ENCODE measurements at regions not wholly inside any gene's neighbourhood (a gene's known extent, or its start where the extent isn't known, plus 50 kb on each side); places are given as distances from the start of the nearest gene placed in this dataset.

- no peaks in the 10 kb centered on the region for H3K27me3 ChIP-seq (ENCODE audit: control insufficient read depth, insufficient read depth, low read length)
- H3K4me3 ChIP-seq (ENCODE audit: low read depth, low read length) = no peak overlapping the region
- no peaks in the 10 kb centered on the region for H3K4me1 ChIP-seq (ENCODE audit: control insufficient read depth, insufficient read depth, low read length)
- H3K9ac ChIP-seq (ENCODE audit: low read depth, low read length) = no peak overlapping the region
- H3K36me3 ChIP-seq (ENCODE audit: control insufficient read depth, insufficient read depth, low read length) = no peaks in the 10 kb centered on the region
- no peaks in the 10 kb centered on the region for H3K9me3 ChIP-seq (ENCODE audit: control insufficient read depth, insufficient read depth, low read length)
- no peak overlapping the region for H3K27ac ChIP-seq (ENCODE audit: low read depth, low read length)
These were observed 128.3 kb upstream of the NUDT7 start for GRCh38 chr16:77594057-77594456.

GRCh38 chr16:77594799-77595596 lies 127.3 kb upstream of the NUDT7 start:
- no peaks in the 10 kb centered on the region for H3K27me3 ChIP-seq (ENCODE audit: control insufficient read depth, insufficient read depth, low read length)
- H3K4me1 ChIP-seq (ENCODE audit: control insufficient read depth, insufficient read depth, low read length) = no peaks in the 10 kb centered on the region
- no peaks in the 10 kb centered on the region for H3K36me3 ChIP-seq (ENCODE audit: control insufficient read depth, insufficient read depth, low read length)
- H3K4me3 ChIP-seq (ENCODE audit: low read depth, low read length) = no peak overlapping the region
- no peak overlapping the region for H3K27ac ChIP-seq (ENCODE audit: low read depth, low read length)
- H3K9me3 ChIP-seq (ENCODE audit: control insufficient read depth, insufficient read depth, low read length) = no peaks in the 10 kb centered on the region
- H3K9ac ChIP-seq (ENCODE audit: low read depth, low read length) = no peak overlapping the region

GRCh38 chr16:77596261-77596660 lies 126.1 kb upstream of the NUDT7 start:
- Histone ChIP-seq H3K9me3 (ENCODE audit: control insufficient read depth, insufficient read depth, low read length) (no peaks in the 10 kb centered on the region), H3K27me3 (ENCODE audit: control insufficient read depth, insufficient read depth, low read length) (no peaks in the 10 kb centered on the region), H3K9ac (ENCODE audit: low read depth, low read length) (no peak overlapping the region), H3K4me3 (ENCODE audit: low read depth, low read length) (no peak overlapping the region), H3K27ac (ENCODE audit: low read depth, low read length) (no peak overlapping the region), H3K4me1 (ENCODE audit: control insufficient read depth, insufficient read depth, low read length) (no peaks in the 10 kb centered on the region), H3K36me3 (ENCODE audit: control insufficient read depth, insufficient read depth, low read length) (no peaks in the 10 kb centered on the region)

- no peaks in the 10 kb centered on the region for H3K27me3 ChIP-seq (ENCODE audit: control insufficient read depth, insufficient read depth, low read length)
- no peak overlapping the region for H3K27ac ChIP-seq (ENCODE audit: low read depth, low read length)
- H3K9ac ChIP-seq (ENCODE audit: low read depth, low read length) = no peak overlapping the region
- no peaks in the 10 kb centered on the region for H3K36me3 ChIP-seq (ENCODE audit: control insufficient read depth, insufficient read depth, low read length)
- H3K9me3 ChIP-seq (ENCODE audit: control insufficient read depth, insufficient read depth, low read length) = peaks cover 4% of the 10 kb centered on the region; the same call in 1 of the 2 replicates
- H3K4me1 ChIP-seq (ENCODE audit: control insufficient read depth, insufficient read depth, low read length) = peaks cover 7% of the 10 kb centered on the region; the same call in 1 of the 2 replicates
- H3K4me3 ChIP-seq (ENCODE audit: low read depth, low read length) = no peak overlapping the region
These were observed 122.4 kb upstream of the NUDT7 start for GRCh38 chr16:77599793-77600415.

GRCh38 chr16:77600555-77600954 lies 121.8 kb upstream of the NUDT7 start:
- Histone ChIP-seq H3K4me1 (ENCODE audit: control insufficient read depth, insufficient read depth, low read length) (peaks cover 7% of the 10 kb centered on the region; the same call in 1 of the 2 replicates), H3K36me3 (ENCODE audit: control insufficient read depth, insufficient read depth, low read length) (no peaks in the 10 kb centered on the region), H3K27me3 (ENCODE audit: control insufficient read depth, insufficient read depth, low read length) (no peaks in the 10 kb centered on the region), H3K4me3 (ENCODE audit: low read depth, low read length) (no peak overlapping the region), H3K9me3 (ENCODE audit: control insufficient read depth, insufficient read depth, low read length) (peaks cover 4% of the 10 kb centered on the region; the same call in 1 of the 2 replicates), H3K9ac (ENCODE audit: low read depth, low read length) (no peak overlapping the region), H3K27ac (ENCODE audit: low read depth, low read length) (no peak overlapping the region)

- no peaks in the 10 kb centered on the region for H3K36me3 ChIP-seq (ENCODE audit: control insufficient read depth, insufficient read depth, low read length)
- H3K9ac ChIP-seq (ENCODE audit: low read depth, low read length) = no peak overlapping the region
- H3K9me3 ChIP-seq (ENCODE audit: control insufficient read depth, insufficient read depth, low read length) = peaks cover 4% of the 10 kb centered on the region; the same call in 1 of the 2 replicates
- no peak overlapping the region for H3K4me3 ChIP-seq (ENCODE audit: low read depth, low read length)
- H3K4me1 ChIP-seq (ENCODE audit: control insufficient read depth, insufficient read depth, low read length) = peaks cover 7% of the 10 kb centered on the region; the same call in 1 of the 2 replicates
- H3K27me3 ChIP-seq (ENCODE audit: control insufficient read depth, insufficient read depth, low read length) = no peaks in the 10 kb centered on the region
- no peak overlapping the region for H3K27ac ChIP-seq (ENCODE audit: low read depth, low read length)
These were observed 118.7 kb upstream of the NUDT7 start for GRCh38 chr16:77603656-77604055.

- no peak overlapping the region for H3K9ac ChIP-seq (ENCODE audit: low read depth, low read length)
- no peaks in the 10 kb centered on the region for H3K9me3 ChIP-seq (ENCODE audit: control insufficient read depth, insufficient read depth, low read length)
- no peaks in the 10 kb centered on the region for H3K27me3 ChIP-seq (ENCODE audit: control insufficient read depth, insufficient read depth, low read length)
- H3K4me1 ChIP-seq (ENCODE audit: control insufficient read depth, insufficient read depth, low read length) = no peaks in the 10 kb centered on the region
- H3K4me3 ChIP-seq (ENCODE audit: low read depth, low read length) = no peak overlapping the region
- H3K36me3 ChIP-seq (ENCODE audit: control insufficient read depth, insufficient read depth, low read length) = no peaks in the 10 kb centered on the region
- H3K27ac ChIP-seq (ENCODE audit: low read depth, low read length) = no peak overlapping the region
These were observed 111.8 kb upstream of the NUDT7 start for GRCh38 chr16:77610496-77610895.

- Histone ChIP-seq H3K27ac (ENCODE audit: low read depth, low read length) (no peak overlapping the region), H3K4me1 (ENCODE audit: control insufficient read depth, insufficient read depth, low read length) (no peaks in the 10 kb centered on the region), H3K4me3 (ENCODE audit: low read depth, low read length) (no peak overlapping the region)
These were observed 110.9 kb upstream of the NUDT7 start for GRCh38 chr16:77611386-77611785.

GRCh38 chr16:77612596-77612995 lies 109.7 kb upstream of the NUDT7 start:
- Histone ChIP-seq H3K36me3 (ENCODE audit: control insufficient read depth, insufficient read depth, low read length) (no peaks in the 10 kb centered on the region), H3K27me3 (ENCODE audit: control insufficient read depth, insufficient read depth, low read length) (no peaks in the 10 kb centered on the region), H3K4me3 (ENCODE audit: low read depth, low read length) (no peak overlapping the region), H3K4me1 (ENCODE audit: control insufficient read depth, insufficient read depth, low read length) (no peaks in the 10 kb centered on the region), H3K27ac (ENCODE audit: low read depth, low read length) (no peak overlapping the region), H3K9ac (ENCODE audit: low read depth, low read length) (no peak overlapping the region), H3K9me3 (ENCODE audit: control insufficient read depth, insufficient read depth, low read length) (no peaks in the 10 kb centered on the region)

More at GRCh38 chr16:77611386-77611785, 110.9 kb upstream of the NUDT7 start:
- Histone ChIP-seq H3K36me3 (ENCODE audit: control insufficient read depth, insufficient read depth, low read length) (no peaks in the 10 kb centered on the region), H3K27me3 (ENCODE audit: control insufficient read depth, insufficient read depth, low read length) (no peaks in the 10 kb centered on the region), H3K9ac (ENCODE audit: low read depth, low read length) (no peak overlapping the region), H3K9me3 (ENCODE audit: control insufficient read depth, insufficient read depth, low read length) (no peaks in the 10 kb centered on the region)

- H3K27me3 ChIP-seq (ENCODE audit: control insufficient read depth, insufficient read depth, low read length) = no peaks in the 10 kb centered on the region
- no peak overlapping the region for H3K4me3 ChIP-seq (ENCODE audit: low read depth, low read length)
- no peaks in the 10 kb centered on the region for H3K4me1 ChIP-seq (ENCODE audit: control insufficient read depth, insufficient read depth, low read length)
- H3K9me3 ChIP-seq (ENCODE audit: control insufficient read depth, insufficient read depth, low read length) = no peaks in the 10 kb centered on the region
- H3K36me3 ChIP-seq (ENCODE audit: control insufficient read depth, insufficient read depth, low read length) = no peaks in the 10 kb centered on the region
- no peak overlapping the region for H3K27ac ChIP-seq (ENCODE audit: low read depth, low read length)
- no peak overlapping the region for H3K9ac ChIP-seq (ENCODE audit: low read depth, low read length)
These were observed 109.2 kb upstream of the NUDT7 start for GRCh38 chr16:77613095-77613494.

GRCh38 chr16:77617553-77617952 lies 104.8 kb upstream of the NUDT7 start:
- no peak overlapping the region for H3K4me3 ChIP-seq (ENCODE audit: low read depth, low read length)
- no peak overlapping the region for H3K9ac ChIP-seq (ENCODE audit: low read depth, low read length)
- H3K9me3 ChIP-seq (ENCODE audit: control insufficient read depth, insufficient read depth, low read length) = no peaks in the 10 kb centered on the region
- no peaks in the 10 kb centered on the region for H3K36me3 ChIP-seq (ENCODE audit: control insufficient read depth, insufficient read depth, low read length)
- no peak overlapping the region for H3K27ac ChIP-seq (ENCODE audit: low read depth, low read length)
- H3K27me3 ChIP-seq (ENCODE audit: control insufficient read depth, insufficient read depth, low read length) = no peaks in the 10 kb centered on the region
- H3K4me1 ChIP-seq (ENCODE audit: control insufficient read depth, insufficient read depth, low read length) = no peaks in the 10 kb centered on the region
